Umbilical cord (tissue), 1 donor: ENCODE measurements at regions not wholly inside any gene's neighbourhood (a gene's known extent, or its start where the extent isn't known, plus 50 kb on each side); places are given as distances from the start of the nearest gene placed in this dataset.
"Not testable (repeated sequence)": the region's sequence is repeated elsewhere in the genome, so short reads cannot be mapped to it uniquely, and the experiment has no call there.

Source experiments
- DNase-seq: peaks from one replicate; pipeline ENCODE4 v3.0.0-alpha.2; 2015; ENCODE audit warnings: low spot score

- peak; percentile 12 for DNase-seq
Measured at GRCh38 chr15:95174301-95175259, 943.2 kb downstream of the MCTP2 start.

GRCh38 chr15:95175914-95176658 is 944.7 kb downstream of the MCTP2 start:
- no peak for DNase-seq

DNA sequence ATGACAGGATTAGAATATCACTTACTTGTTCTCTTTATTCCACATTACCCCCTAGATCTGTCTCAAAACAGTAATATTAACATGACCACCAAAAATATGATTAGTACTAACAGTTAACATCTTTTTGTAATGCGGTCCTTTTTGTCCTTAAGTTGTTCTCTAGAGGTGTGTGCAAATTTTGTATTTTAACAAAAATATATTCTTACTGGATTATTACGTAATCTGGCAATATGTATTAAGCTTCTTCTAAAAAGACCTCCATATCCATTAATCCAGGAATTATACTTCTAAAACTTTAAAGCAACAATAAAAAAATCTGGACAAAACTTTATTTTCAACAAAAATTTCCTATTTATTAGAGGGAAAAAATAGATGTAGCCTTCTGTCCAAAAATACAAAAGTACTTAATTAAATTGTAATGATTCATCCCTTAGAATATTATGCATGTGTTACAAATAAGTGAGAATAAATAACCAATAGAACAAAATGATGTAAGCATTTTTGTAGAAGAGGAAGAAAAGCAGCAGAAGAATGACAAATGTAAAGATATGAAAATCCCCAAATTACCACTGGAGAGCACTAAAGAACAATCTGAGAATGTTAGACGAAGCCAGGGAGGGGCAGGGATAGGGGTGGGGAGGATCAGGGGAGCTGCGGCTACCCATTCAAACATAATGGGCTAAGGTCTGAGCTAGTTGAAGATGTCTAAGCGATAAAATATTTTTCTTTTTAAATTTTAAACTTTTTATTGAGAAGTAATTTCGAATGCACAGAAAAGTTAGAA is 945.6 kb downstream of the MCTP2 start:
- DNase-seq: no peak

GRCh38 chr15:95180530-95180929 is 949.2 kb downstream of the MCTP2 start:
- no peak for DNase-seq

GRCh38 chr15:95182091-95182490 is 950.7 kb downstream of the MCTP2 start:
- DNase-seq: no peak

- DNase-seq: no peak
Measured at GRCh38 chr15:95192923-95193322, 961.6 kb downstream of the MCTP2 start.

DNA sequence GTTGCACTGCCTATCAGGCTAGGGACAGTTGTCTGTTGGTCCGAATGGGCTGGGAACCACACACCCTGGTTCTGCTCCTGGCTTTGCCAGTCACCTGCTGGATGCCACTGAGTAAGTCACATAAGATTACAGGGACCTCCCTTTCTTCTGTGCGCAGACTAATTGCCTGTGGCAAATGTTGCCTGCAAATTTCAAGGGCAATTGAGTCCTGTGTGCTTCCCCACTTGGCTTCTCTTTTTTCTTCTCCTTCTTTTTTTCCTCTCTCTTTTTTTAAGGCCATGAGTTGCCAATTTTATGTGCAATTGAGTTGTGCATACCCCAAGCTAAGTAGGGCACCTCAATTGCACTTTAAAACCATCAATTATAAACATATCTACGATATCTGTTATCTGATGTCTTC is 963.4 kb downstream of the MCTP2 start:
- no peak for DNase-seq

GRCh38 chr15:95196176-95196915 is 965.0 kb downstream of the MCTP2 start:
- peak; percentile 74 for DNase-seq

- no peak for DNase-seq
Measured at GRCh38 chr15:95202569-95203349, 971.4 kb downstream of the MCTP2 start.

GRCh38 chr15:95205077-95205476 is 973.7 kb downstream of the MCTP2 start:
- DNase-seq: no peak

- DNase-seq: not testable (repeated sequence)
Measured at GRCh38 chr15:95205830-95206229, 974.5 kb downstream of the MCTP2 start.

- DNase-seq: no peak
Measured at GRCh38 chr15:95208071-95208470, 976.7 kb downstream of the MCTP2 start.

DNA sequence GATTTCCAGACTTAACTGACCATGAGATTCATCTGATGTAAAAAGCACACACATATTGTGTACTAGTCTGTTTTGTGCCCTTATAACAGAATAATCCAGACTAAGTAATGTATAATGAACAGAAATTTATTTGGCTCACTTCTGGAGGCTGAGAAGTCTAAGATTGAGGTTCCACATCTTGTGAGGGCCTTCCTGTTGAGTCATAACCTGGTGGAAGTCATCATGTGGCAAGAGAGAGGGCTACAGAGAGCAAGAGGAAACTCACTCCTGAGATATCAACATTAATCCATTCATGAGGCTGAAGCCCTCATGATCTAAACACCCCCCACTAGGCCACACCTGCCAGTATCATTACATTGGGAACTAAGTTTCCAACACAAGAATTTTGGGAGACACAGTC is 977.6 kb downstream of the MCTP2 start:
- DNase-seq: no peak

DNA sequence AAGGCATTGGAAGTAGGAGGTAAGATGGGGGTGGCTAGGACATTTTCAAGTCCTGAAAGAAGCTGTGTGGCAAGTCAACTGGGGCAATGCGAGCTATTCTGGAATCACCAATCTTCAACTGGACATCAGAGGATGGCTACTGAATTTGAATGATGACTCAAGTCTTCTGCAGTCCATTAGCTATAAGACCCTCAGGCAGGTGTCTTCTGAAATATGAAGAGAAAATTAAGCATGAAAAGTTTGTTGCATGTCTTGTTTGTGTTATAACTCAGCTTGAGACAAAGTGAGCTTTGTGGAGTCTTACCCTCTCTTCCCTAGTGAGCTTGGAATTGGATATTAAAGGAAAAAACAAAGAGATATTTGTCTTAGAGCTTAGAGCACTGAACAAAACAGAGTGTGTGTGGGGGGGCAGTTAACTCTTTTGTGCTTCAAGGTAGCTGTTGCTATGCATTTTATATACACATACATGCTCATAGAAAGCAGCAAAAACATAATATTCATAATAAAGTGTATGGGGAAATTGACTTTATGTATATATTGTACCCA is 979.1 kb downstream of the MCTP2 start:
- no peak for DNase-seq

GRCh38 chr15:95215017-95215416 is 983.7 kb downstream of the MCTP2 start:
- DNase-seq: no peak

GRCh38 chr15:95226835-95227234 is 995.5 kb downstream of the MCTP2 start:
- no peak for DNase-seq

GRCh38 chr15:95227235-95227634 is 995.9 kb downstream of the MCTP2 start:
- peak; percentile 46 for DNase-seq

DNA sequence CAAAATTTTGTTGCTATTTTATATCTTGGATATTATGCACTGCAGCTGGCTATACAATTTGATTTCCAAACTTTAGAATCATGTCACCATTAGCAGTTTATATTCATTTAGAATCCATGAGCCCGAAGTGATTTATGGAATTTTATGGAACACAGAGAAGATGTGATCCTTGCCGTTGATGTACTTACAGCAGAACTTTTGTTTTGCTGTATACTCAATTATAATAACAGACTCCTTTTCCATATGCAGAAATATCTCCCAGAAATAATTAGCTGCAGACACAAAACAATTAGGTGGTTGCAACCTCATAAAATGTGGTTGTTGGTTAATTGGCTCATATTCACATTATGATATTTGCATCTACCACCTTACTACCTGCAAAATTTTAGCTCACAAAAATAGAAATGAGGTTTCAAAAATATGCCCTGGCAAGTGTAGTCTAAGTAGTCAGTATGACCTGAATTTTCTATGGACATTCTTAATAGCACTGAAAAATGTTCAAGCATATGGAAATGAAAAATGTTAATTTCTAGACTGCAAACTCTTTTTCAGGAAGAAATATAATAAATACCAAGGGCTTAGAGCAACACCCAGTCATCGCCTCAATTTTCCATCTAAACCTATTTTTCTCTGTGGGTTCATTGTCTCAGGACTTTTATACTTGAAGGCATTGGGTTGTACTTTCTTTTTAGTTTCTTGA is 997.6 kb downstream of the MCTP2 start:
- no peak for DNase-seq

DNA sequence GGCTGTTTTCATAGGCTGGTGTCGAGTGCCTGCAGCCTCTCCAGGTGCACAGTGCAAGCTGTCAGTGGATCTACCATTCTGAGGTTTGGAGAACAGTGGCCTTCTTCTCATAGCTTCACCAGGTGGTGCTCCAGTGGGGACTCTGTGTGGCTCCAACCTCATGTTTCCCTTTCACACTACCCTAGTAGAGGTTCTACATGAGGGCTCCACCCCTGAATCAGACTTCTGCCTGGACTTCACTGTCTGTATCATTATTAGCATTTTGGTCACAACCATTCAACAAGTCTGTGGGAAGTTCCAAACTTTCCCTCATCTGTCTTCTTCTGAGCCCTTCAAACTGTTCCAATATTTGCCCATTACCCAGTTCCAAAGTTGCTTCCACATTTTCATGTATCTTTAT is 1003.7 kb downstream of the MCTP2 start:
- no peak for DNase-seq
